Activated CD8-positive, alpha-beta memory T cell treated with anti-CD3 and anti-CD28 coated beads for 4 hours (primary cell): ENCODE measurements at regions not wholly inside any gene's neighbourhood (a gene's known extent, or its start where the extent isn't known, plus 50 kb on each side); places are given as distances from the start of the nearest gene placed in this dataset.

Source experiments
- DNase-seq, 2 donors: peaks; one replicate each; pipeline ENCODE4 v3.0.0-alpha.2; 2020; ENCODE audit warnings: low read depth in 2 of 2

DNA sequence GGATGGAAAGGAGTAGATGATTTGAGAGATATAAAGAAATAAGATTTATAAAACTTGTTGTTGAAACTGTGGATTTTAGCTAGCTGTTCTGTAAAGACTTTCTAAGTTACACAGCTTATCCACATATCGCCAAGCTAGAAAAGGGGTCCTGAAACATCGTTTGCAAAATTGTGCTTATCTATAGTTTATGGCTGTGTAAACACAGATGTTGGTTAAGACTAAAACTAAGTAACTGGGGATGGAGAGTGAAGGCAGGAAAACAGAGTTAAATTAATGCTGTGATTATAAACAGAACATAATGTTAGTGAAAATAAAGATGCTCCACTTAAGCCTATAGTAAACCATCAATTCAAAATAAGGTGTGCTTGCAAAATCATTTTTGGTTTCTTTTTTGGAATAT lies 311.3 kb upstream of the DDHD1 start:
- no peak for DNase-seq

DNA sequence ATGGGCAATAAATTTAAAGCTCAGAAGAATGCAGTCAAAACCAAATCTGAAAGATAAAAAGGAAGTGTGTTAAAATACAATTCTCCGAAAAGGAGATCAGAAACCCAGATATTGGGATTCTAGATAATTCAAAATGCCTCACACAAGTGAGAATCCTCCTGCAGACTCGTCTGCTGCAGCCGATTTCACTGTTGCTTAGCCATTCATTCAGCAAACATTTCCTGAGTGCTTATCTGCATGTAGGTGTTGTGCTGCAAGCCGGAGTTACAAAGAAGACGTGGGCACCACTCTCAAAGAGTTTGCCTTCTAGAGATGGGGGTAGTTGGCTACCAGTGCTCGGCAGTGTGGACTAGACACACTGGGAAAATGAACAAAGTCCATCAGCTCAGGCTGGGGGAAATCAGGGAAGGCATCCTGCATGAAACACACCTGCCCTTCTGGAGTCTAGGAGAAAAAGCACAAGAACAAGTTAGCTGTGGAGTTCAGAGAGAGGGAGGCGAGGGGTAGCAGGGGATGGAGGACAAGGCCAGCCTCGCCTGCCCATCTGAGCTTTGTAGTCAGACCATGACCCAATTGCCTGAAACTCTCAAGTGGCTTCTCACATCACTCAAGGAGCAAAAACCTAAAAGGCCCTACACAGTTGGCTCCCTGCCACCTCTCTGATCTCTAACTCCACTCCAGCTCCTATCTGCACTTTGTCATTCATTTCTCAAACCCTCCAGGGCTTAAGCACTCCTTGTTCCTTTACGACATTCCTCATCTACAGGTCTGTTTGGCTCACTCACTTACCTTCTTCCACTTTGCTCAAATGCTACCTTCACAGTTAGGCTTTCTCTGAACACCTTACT lies 310.0 kb upstream of the DDHD1 start:
- no peak for DNase-seq

- no peak for DNase-seq
These were observed 308.7 kb upstream of the DDHD1 start for GRCh38 chr14:53461858-53462257.

DNA sequence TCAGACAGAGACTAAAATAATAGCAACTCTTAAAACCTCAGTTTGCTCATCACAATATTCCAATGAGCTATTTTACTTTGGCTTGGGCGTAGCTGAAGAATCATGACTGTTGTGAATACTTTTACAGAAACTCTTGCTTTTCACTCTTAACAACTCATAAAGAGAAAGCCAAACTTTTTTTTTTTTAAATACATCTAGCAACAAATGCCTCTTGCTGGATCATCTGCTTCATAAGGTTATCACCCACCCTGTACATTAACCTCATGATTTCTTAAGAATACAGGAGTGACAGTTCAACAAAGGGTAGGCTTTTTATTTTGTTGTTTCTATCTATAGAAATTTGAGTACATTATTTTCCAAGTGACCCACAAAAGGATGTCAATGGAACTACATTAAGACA lies 307.4 kb upstream of the DDHD1 start:
- DNase-seq: no peak

DNA sequence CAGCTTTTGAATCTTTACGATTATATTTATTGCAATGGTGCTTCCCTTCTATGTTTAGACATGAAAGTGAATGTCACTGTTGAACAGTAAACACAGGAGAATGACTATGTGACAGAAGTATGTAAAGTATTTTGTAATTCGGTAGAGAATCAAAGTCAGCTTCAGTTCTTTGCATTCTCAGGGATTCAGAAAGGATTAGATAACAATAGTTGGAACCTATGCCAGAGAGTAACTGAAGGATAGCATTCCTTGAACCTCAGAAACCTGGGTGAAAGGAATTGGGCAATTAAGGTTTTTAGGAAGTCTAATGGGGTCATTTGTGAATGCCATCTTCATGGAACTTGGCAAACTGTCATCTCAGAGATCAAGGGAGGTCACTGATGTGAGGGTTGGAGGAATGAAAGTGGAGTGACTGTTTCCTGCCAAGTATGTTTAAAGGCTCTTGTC lies 305.3 kb upstream of the DDHD1 start:
- no peak for DNase-seq

DNA sequence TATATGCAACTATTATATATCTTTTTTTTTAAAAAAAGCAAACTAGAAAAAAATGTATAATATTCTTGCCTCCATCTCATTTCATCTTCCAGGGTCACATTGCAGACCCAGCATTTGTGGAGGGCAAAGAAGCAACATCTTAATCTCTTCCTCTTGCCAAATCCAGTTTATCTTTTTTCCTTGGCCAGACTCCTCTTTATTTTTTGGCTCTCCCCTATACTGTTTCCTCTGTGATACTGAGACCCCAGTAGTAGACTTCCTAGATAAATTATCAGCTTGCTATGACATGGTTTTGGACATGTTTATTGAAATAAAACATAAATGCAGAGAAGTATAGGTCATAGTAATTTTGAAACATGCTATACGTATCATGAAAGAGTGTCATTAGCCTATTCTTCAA lies 303.8 kb upstream of the DDHD1 start:
- DNase-seq: no peak

DNA sequence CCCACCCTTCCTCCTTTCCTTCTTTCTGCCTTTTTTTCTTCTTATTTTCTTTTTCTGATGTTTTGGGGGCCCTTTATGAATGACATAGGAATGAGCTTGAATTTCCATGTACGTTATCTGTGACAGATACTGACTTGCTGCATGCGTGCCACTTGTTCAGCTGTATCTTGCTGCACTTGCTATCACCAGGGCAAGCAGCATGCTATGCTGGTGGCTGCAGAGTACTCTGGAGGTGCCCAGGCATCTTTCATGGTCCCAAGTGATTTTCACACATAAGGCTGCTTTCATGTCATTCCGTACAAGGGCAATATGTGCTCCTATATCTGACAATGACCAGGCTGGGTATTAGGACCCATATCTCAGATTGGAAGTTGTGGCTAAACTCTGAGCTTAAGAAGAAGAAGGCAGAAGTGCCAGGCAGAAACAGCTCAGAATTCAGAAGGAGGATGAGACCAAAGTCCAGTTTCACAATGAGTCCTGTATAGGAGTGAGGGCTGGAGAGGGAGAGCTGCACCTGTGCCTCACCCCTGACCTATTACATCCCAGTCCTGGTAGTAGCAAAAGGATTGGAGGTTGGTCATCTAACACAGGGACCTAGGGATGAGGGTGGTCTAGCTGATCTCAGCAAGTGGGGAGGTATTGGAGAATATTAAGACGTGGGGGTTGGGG lies 299.0 kb upstream of the DDHD1 start:
- DNase-seq: no peak

- no peak for DNase-seq
These were observed 297.7 kb upstream of the DDHD1 start for GRCh38 chr14:53450871-53451270.

DNA sequence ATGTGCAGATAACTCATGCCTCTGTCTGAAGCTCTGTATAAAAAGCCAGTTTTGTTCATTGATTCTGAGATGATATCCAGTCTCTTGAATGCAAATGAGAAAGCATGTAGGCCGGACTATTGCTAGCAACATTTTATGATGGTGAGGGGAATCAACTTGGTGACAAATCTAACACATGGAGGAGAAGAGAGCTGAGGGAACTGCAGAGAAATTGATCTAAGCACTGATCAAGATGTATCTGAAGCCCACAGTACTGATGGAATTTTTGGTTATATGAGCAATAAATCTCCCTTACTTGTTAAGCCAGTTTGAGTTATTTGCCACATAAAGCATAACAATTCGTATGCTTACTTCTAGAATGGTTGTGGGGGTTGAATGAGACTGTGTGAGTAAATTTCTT lies 295.6 kb upstream of the DDHD1 start:
- DNase-seq: no peak

GRCh38 chr14:53444677-53445312 lies 291.7 kb upstream of the DDHD1 start:
- DNase-seq: no peak

- DNase-seq: no peak
These were observed 288.7 kb upstream of the DDHD1 start for GRCh38 chr14:53441789-53442188.

GRCh38 chr14:53437858-53438257 lies 284.7 kb upstream of the DDHD1 start:
- DNase-seq: no peak

DNA sequence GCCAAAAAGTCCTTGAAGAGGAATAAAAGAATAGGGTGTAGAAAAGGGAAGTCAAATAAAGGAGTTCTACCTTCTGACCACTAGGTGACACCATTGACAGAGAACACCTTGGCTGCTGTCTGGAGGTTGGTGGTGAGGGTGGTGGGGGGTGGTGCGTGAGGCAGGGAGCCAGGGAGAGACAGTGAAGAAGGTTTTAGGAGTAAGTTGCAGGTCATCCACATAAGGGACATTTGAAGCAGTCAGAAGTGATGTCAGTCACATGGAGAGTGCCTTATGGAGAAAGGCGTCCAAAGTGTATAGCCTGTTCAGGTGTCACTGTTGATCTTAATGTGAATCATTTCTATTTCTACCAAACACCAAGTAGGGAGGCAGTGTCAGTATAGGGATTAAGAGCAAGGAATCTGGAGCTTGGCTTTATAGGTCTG lies 279.3 kb upstream of the DDHD1 start:
- no peak for DNase-seq

- DNase-seq: no peak
These were observed 277.7 kb upstream of the DDHD1 start for GRCh38 chr14:53430870-53431269.

DNA sequence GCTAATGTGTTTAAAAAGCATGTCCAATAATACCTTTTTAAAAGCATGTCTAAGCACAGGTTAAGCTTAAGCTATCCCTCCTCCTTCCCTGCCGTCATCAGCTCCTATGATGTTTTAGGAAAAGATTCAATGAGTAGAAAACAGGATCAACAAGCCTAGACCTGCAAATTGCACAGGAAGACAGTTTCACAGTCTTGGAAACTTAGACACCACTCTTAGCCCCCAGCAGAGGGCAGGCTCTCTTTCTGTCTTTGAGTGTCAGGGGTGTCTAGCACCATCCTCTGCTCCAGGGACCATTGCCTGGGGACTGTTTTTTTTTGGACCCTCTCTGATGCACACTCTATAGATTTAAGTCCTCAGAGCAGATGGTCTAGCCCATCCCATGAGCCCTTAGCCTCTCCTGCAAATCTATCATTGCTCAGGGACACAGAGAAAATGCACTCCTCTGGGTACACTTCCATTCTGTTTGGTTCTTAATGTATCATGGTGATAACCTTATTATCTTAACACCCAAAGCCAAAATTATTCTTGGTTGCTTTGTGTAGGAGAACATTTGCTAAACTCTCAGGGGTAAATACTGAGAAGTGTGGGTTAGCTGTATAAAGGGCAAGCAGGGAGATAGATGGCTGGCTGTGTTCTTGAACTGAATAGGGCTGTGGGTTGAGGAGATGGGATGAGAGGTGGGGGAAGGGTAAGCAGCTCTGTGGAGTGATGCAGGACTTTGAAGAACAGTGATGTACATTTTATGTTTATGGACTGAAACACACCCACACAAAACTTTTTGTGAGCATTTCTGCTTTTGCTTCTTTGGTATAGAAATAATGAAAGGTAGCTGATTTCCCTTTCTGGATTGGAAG lies 259.9 kb upstream of the DDHD1 start:
- DNase-seq: no peak

DNA sequence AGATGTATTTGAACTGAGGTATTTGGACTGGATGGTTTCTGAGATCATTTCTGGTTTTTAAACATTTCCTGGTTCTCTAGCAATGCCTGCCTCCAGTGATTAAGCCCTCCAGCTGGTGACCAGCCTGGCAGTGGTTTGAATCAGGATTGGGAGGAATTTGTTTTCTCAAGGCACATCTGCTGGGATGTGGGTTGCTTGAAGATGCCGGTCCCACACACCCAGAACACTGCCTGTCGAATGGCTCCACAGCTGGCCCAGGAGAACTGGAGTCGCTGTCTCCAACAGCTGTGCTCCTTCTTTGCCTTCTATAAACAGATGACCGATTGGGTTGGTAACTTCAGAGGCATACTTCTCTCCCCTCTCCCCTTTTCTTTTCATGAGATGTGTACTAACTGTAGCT lies 258.0 kb upstream of the DDHD1 start:
- no peak for DNase-seq

DNA sequence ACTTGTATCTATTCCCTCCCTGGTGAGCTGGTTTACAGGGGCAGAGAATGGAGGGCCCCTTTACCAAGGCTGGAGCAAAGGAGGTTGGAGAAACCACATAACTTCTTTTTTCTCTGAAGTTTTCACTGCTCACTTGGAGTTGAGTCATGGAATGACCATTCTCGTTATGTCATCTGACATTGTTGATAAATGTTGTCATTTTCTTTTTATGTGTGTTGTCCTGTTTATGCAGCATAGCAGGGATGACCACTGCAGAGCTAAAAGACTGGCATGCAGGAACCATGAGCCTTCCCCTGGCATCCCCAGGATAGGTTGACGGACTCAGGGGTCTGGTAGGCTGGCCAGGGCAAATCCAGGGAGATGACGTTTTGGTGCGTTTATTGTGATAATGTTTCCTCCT lies 256.8 kb upstream of the DDHD1 start:
- no peak for DNase-seq

DNA sequence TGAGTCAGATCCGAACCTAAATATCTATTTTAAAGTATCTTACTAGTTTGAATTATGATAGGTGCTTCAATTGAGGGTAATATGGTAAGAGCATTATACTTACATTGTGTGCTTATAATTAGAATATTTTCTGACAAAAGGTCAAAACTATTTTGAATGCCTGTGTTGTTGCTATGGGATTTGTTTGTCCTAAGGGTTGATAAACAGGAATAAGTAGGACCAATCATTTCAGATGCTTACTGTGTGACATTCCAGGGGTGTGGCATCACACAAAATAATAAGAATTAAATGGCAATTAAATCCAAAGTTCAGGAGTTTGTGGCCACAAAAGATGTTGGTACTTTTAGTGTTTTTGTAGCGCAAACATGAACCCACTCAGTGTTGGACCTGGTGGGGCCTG lies 256.2 kb upstream of the DDHD1 start:
- no peak for DNase-seq

GRCh38 chr14:53408175-53408879 lies 255.2 kb upstream of the DDHD1 start:
- DNase-seq: no peak

GRCh38 chr14:53406519-53406918 lies 253.4 kb upstream of the DDHD1 start:
- no peak for DNase-seq

GRCh38 chr14:53401646-53402045 lies 248.5 kb upstream of the DDHD1 start:
- no peak for DNase-seq
